Activated naive CD8-positive, alpha-beta T cell treated with anti-CD3 and anti-CD28 coated beads, Interleukin-2, amount 10 ng/mL, durations not matched to agents 7 days and 5 days (primary cell): ENCODE measurements at regions not wholly inside any gene's neighbourhood (a gene's known extent, or its start where the extent isn't known, plus 50 kb on each side); places are given as distances from the start of the nearest gene placed in this dataset.

Experiments used
- ATAC-seq: fragments of 150-1000 bp; cut with Tn5 transposase; one replicate; pipeline ENCODE4 v1.10.0; 2021; ENCODE audit warnings: low read depth, moderate library complexity
- POLR2A ChIA-PET: fragments of 350-600 bp; sonication (Branson Sonifier 250); formaldehyde crosslinking; loops from one replicate; lab custom pipeline; 2021; ENCODE audit warnings: antibody characterized with exemption; lab: Charles Lee
- DNase-seq: peaks from one replicate; pipeline ENCODE4 v3.0.0; 2021
- H3K27ac Mint-ChIP-seq: one replicate; pipeline ENCODE4 v1.8.0; 2022; ENCODE audit warnings: mild to moderate bottlenecking, mixed read lengths
- H3K27me3 Mint-ChIP-seq: one replicate; pipeline ENCODE4 v1.8.0; 2022; ENCODE audit warnings: mild to moderate bottlenecking, moderate library complexity, mixed read lengths
- H3K36me3 Mint-ChIP-seq: one replicate; pipeline ENCODE4 v1.8.0; 2021; ENCODE audit warnings: mild to moderate bottlenecking, mixed read lengths
- H3K4me1 Mint-ChIP-seq: one replicate; pipeline ENCODE4 v1.8.0; 2021; ENCODE audit warnings: mixed read lengths
- H3K4me3 Mint-ChIP-seq: one replicate; pipeline ENCODE4 v1.8.0; 2022; ENCODE audit warnings: mild to moderate bottlenecking, moderate library complexity, mixed read lengths
- H3K9me3 Mint-ChIP-seq: one replicate; pipeline ENCODE4 v1.8.0; 2021; ENCODE audit warnings: mixed read lengths

GRCh38 chr11:57120192-57120965, 61.4 kb upstream of the LRRC55 start:
- Mint-ChIP-seq H3K4me3 (no peak overlapping the region), H3K9me3 (no peaks in the 10 kb centered on the region), H3K4me1 (peaks cover 1% of the 10 kb centered on the region), H3K36me3 (no peaks in the 10 kb centered on the region), H3K27ac (no peak overlapping the region), H3K27me3 (peaks cover 26% of the 10 kb centered on the region)
- no peak for ATAC-seq
- DNase-seq = no peak
- POLR2A ChIA-PET = no interaction called here

DNA sequence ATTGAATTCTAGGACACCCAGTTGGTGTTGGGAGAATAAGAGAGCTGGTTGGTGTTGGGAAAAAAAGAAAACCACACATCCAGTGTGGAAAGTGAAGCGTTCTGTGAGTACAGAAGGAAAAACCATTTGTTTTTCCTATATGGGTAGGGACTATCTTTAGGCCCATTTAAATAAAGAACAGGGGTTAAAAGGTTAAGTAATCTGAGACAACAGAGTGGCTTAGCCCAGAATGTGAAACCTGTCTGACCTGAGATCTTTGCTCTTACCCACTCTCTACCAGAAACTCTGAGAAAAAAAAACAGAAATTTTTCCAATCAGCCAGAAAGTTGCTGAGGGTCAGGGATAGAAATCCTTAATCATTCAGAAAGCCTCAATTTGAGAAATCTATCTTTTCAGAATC, 59.8 kb upstream of the LRRC55 start:
- POLR2A ChIA-PET = no interaction called here
- H3K36me3 Mint-ChIP-seq = no peaks in the 10 kb centered on the region
- no peaks in the 10 kb centered on the region for H3K9me3 Mint-ChIP-seq
- no peak overlapping the region for H3K27ac Mint-ChIP-seq
- DNase-seq = no peak
- H3K4me1 Mint-ChIP-seq = peaks cover 1% of the 10 kb centered on the region
- no peak for ATAC-seq
- H3K4me3 Mint-ChIP-seq = no peak overlapping the region
- peaks cover 28% of the 10 kb centered on the region for H3K27me3 Mint-ChIP-seq

DNA sequence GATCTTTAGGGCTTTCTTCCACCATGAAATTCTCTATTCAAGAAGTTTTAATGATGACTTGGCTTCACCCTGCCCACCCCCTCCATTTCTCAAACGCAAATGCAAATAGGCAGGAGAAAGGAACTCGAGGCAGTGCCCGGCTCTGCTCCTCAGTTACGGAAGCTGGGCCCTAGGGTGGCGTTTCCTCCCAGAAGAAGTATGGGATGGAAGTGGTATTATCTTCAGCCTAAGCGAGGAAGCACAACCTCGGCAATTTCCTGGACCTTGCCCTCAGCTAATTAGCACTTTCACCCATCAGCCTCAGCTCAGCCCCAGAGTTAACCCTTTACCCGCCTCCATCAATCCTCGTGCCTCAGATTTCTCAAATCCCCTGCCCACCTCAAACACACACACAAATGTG, 58.2 kb upstream of the LRRC55 start:
- POLR2A ChIA-PET = no interaction called here
- no peak overlapping the region for H3K27ac Mint-ChIP-seq
- peaks cover 24% of the 10 kb centered on the region for H3K27me3 Mint-ChIP-seq
- peaks cover 1% of the 10 kb centered on the region for H3K4me1 Mint-ChIP-seq
- no peak overlapping the region for H3K4me3 Mint-ChIP-seq
- ATAC-seq (no peak), DNase-seq (no peak)
- H3K9me3 Mint-ChIP-seq = no peaks in the 10 kb centered on the region
- no peaks in the 10 kb centered on the region for H3K36me3 Mint-ChIP-seq

GRCh38 chr11:57124505-57124904, 57.2 kb upstream of the LRRC55 start:
- DNase-seq = no peak
- H3K27me3 Mint-ChIP-seq = peaks cover 24% of the 10 kb centered on the region
- no peak overlapping the region for H3K4me3 Mint-ChIP-seq
- no peaks in the 10 kb centered on the region for H3K9me3 Mint-ChIP-seq
- no peak overlapping the region for H3K27ac Mint-ChIP-seq
- H3K36me3 Mint-ChIP-seq = no peaks in the 10 kb centered on the region
- POLR2A ChIA-PET = no interaction called here
- ATAC-seq = no peak
- peaks cover 1% of the 10 kb centered on the region for H3K4me1 Mint-ChIP-seq

GRCh38 chr11:57124917-57125316, 56.8 kb upstream of the LRRC55 start:
- POLR2A ChIA-PET = no interaction called here
- peaks cover 1% of the 10 kb centered on the region for H3K4me1 Mint-ChIP-seq
- H3K27ac Mint-ChIP-seq = no peak overlapping the region
- no peak for DNase-seq
- no peaks in the 10 kb centered on the region for H3K9me3 Mint-ChIP-seq
- H3K36me3 Mint-ChIP-seq = no peaks in the 10 kb centered on the region
- ATAC-seq = no peak
- no peak overlapping the region for H3K4me3 Mint-ChIP-seq
- H3K27me3 Mint-ChIP-seq = peaks cover 26% of the 10 kb centered on the region

- Mint-ChIP-seq H3K27me3 (peaks cover 24% of the 10 kb centered on the region), H3K4me3 (no peak overlapping the region), H3K4me1 (peaks cover 1% of the 10 kb centered on the region), H3K9me3 (no peaks in the 10 kb centered on the region), H3K36me3 (no peaks in the 10 kb centered on the region), H3K27ac (no peak overlapping the region)
- POLR2A ChIA-PET = no interaction called here
- no peak for ATAC-seq
- DNase-seq = no peak
Observed at GRCh38 chr11:57126766-57127400, 54.9 kb upstream of the LRRC55 start.

- ATAC-seq = no peak
- no peak for DNase-seq
- no peaks in the 10 kb centered on the region for H3K9me3 Mint-ChIP-seq
- no peak overlapping the region for H3K4me3 Mint-ChIP-seq
- peaks cover 3% of the 10 kb centered on the region for H3K27me3 Mint-ChIP-seq
- no peak overlapping the region for H3K27ac Mint-ChIP-seq
- POLR2A ChIA-PET = no interaction called here
- no peaks in the 10 kb centered on the region for H3K36me3 Mint-ChIP-seq
- no peaks in the 10 kb centered on the region for H3K4me1 Mint-ChIP-seq
Observed at GRCh38 chr11:57131080-57131790, 50.5 kb upstream of the LRRC55 start.
